ENCODE measurements at regions not wholly inside any gene's neighbourhood (a gene's known extent, or its start where the extent isn't known, plus 50 kb on each side); places are given as distances from the start of the nearest gene placed in this dataset.

GRCh38 chr9:10785255-10785654, 172.5 kb upstream of the PTPRD start:
- Histone ChIP-seq H3K27me3 (ENCODE audit: control insufficient read depth, insufficient read depth, low read length) (no peaks in the 10 kb centered on the region), H3K36me3 (ENCODE audit: control insufficient read depth, insufficient read depth, low read length) (no peaks in the 10 kb centered on the region), H3K4me3 (ENCODE audit: low read depth, low read length) (no peak overlapping the region)
- ChIA-PET CTCF (no interaction called here), POLR2A (no interaction called here)
- no peak for DNase-seq (ENCODE audit: low read depth)
- TF ChIP-seq, protein P1, sequence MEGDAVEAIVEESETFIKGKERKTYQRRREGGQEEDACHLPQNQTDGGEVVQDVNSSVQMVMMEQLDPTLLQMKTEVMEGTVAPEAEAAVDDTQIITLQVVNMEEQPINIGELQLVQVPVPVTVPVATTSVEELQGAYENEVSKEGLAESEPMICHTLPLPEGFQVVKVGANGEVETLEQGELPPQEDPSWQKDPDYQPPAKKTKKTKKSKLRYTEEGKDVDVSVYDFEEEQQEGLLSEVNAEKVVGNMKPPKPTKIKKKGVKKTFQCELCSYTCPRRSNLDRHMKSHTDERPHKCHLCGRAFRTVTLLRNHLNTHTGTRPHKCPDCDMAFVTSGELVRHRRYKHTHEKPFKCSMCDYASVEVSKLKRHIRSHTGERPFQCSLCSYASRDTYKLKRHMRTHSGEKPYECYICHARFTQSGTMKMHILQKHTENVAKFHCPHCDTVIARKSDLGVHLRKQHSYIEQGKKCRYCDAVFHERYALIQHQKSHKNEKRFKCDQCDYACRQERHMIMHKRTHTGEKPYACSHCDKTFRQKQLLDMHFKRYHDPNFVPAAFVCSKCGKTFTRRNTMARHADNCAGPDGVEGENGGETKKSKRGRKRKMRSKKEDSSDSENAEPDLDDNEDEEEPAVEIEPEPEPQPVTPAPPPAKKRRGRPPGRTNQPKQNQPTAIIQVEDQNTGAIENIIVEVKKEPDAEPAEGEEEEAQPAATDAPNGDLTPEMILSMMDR (IDR thresholded peaks at IDR 0.05; ENCODE audit: insufficient read depth, low read depth, low read length): no peak

DNA sequence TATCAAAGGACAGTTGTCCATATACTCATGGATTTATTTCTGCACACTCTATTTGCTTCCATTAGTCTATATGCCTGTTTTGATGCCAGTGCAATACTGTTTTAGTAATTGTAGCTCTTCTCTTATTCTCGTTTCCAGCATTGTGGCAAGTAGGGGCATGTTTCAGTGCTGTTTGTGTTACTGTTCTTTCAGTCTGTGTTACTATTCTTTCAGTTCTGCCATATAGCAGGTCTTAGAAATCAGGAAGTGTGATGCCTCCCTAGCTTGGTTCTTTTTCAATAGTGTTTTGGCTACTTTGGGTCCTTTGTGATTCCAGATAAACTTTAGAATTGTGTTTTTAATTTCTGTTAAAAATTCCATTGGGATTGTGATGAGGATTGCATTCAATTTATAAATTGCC, 180.5 kb upstream of the PTPRD start:
- Histone ChIP-seq H3K36me3 (ENCODE audit: control insufficient read depth, insufficient read depth, low read length) (no peaks in the 10 kb centered on the region), H3K27me3 (ENCODE audit: control insufficient read depth, insufficient read depth, low read length) (no peaks in the 10 kb centered on the region), H3K4me3 (ENCODE audit: low read depth, low read length) (no peak overlapping the region)
- ChIA-PET POLR2A (no interaction called here), CTCF (interaction anchor here (0.5 kb wide), 1 partner anchor 8 kb away, joined by 3 read pairs; no protein-coding TSS in a partner anchor)
- no peak for DNase-seq (ENCODE audit: low read depth)
- TF ChIP-seq, protein P1 (IDR thresholded peaks at IDR 0.05; ENCODE audit: insufficient read depth, low read depth, low read length): no peak

DNA sequence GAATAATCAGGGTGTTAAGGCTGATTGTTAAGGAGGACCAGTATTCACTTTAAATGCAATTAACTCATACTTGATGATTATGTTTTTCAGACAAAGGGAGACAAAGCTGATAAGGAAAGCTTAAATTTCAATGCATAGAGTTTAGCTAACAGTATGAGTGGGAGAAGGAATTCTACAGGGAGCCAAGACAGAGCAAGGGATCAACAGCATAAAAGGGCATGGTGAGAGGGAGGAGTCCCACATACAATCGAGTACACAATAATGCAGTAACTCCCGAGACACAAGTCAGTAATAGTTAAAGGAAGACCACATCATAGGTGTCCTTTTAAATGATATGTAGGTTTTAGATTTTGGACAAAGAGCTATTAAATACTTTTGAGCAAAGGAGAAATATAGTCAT, 191.7 kb upstream of the PTPRD start:
- no peaks in the 10 kb centered on the region for H3K36me3 ChIP-seq (ENCODE audit: control insufficient read depth, insufficient read depth, low read length)
- ChIA-PET POLR2A (no interaction called here), CTCF (no interaction called here)
- TF ChIP-seq, protein P1 (IDR thresholded peaks at IDR 0.05; ENCODE audit: insufficient read depth, low read depth, low read length): no peak
- no peak for DNase-seq (ENCODE audit: low read depth)
- H3K4me3 ChIP-seq (ENCODE audit: low read depth, low read length): no peak overlapping the region
- no peaks in the 10 kb centered on the region for H3K27me3 ChIP-seq (ENCODE audit: control insufficient read depth, insufficient read depth, low read length)

- ChIA-PET CTCF (no interaction called here), POLR2A (no interaction called here)
- Histone ChIP-seq H3K36me3 (ENCODE audit: control insufficient read depth, insufficient read depth, low read length) (no peaks in the 10 kb centered on the region), H3K4me3 (ENCODE audit: low read depth, low read length) (no peak overlapping the region), H3K27me3 (ENCODE audit: control insufficient read depth, insufficient read depth, low read length) (no peaks in the 10 kb centered on the region)
- DNase-seq (ENCODE audit: low read depth): no peak
- TF ChIP-seq, protein P1 (IDR thresholded peaks at IDR 0.05; ENCODE audit: insufficient read depth, low read depth, low read length): no peak
These were observed 194.1 kb upstream of the PTPRD start for GRCh38 chr9:10806868-10807267.

DNA sequence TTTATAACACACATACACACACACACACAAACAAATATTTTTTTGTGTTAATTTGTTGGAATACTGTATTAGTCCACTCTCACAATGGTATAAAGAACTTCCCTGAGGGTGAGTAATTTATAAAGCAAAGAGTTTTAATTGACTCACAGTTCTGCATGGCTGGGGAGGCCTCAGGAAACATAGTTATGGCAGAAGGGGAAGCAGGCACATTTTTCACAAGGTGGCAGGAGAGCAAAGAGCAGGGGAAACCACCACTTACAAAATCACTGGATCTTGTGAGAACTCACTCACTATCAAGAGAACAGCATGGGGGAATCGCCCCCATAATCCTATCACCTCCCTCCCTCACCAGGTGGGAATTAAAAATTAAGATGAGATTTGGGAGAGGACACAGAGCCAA, 205.4 kb upstream of the PTPRD start:
- ChIA-PET CTCF (no interaction called here), POLR2A (no interaction called here)
- H3K4me3 ChIP-seq (ENCODE audit: low read depth, low read length): no peak overlapping the region
- H3K27me3 ChIP-seq (ENCODE audit: control insufficient read depth, insufficient read depth, low read length): no peaks in the 10 kb centered on the region
- H3K36me3 ChIP-seq (ENCODE audit: control insufficient read depth, insufficient read depth, low read length): no peaks in the 10 kb centered on the region
- TF ChIP-seq, protein P1 (IDR thresholded peaks at IDR 0.05; ENCODE audit: insufficient read depth, low read depth, low read length): no peak
- no peak for DNase-seq (ENCODE audit: low read depth)
